DMS153 treated with DMSO at 0.1 percent for 48 hours (cell line): ENCODE measurements at regions not wholly inside any gene's neighbourhood (a gene's known extent, or its start where the extent isn't known, plus 50 kb on each side); places are given as distances from the start of the nearest gene placed in this dataset.
A peak's percentile ranks its signal among the peaks of the same experiment; 100 is the strongest.
"Not testable (repeated sequence)": the region's sequence is repeated elsewhere in the genome, so short reads cannot be mapped to it uniquely, and the experiment has no call there.

Source experiments
- DNase-seq: peaks from one replicate; lab custom pipeline; 2025; ENCODE audit not compliant: unreplicated experiment; lab: John Stamatoyannopoulos, UW

- no peak for DNase-seq
These were observed 490.9 kb upstream of the TBL1XR1 start for GRCh38 chr3:177688152-177688551.

GRCh38 chr3:177689077-177689476, 491.8 kb upstream of the TBL1XR1 start:
- no peak for DNase-seq

GRCh38 chr3:177689869-177690268, 492.6 kb upstream of the TBL1XR1 start:
- DNase-seq = no peak

GRCh38 chr3:177690306-177690705, 493.0 kb upstream of the TBL1XR1 start:
- no peak for DNase-seq

GRCh38 chr3:177692304-177692975, 495.2 kb upstream of the TBL1XR1 start:
- DNase-seq = no peak

GRCh38 chr3:177693616-177694264, 496.5 kb upstream of the TBL1XR1 start:
- DNase-seq = no peak

GRCh38 chr3:177694316-177694715, 497.0 kb upstream of the TBL1XR1 start:
- no peak for DNase-seq

GRCh38 chr3:177694951-177695350, 497.7 kb upstream of the TBL1XR1 start:
- DNase-seq = no peak

GRCh38 chr3:177700117-177700516, 502.8 kb upstream of the TBL1XR1 start:
- no peak for DNase-seq

- DNase-seq = no peak
These were observed 506.5 kb upstream of the TBL1XR1 start for GRCh38 chr3:177703788-177704187.

GRCh38 chr3:177705976-177706823, 508.9 kb upstream of the TBL1XR1 start:
- DNase-seq = no peak

- not testable (repeated sequence) for DNase-seq
These were observed 512.2 kb upstream of the TBL1XR1 start for GRCh38 chr3:177709470-177709869.

GRCh38 chr3:177710506-177710905, 513.2 kb upstream of the TBL1XR1 start:
- no peak for DNase-seq

GRCh38 chr3:177711637-177712036, 514.4 kb upstream of the TBL1XR1 start:
- DNase-seq = no peak

- no peak for DNase-seq
These were observed 516.9 kb upstream of the TBL1XR1 start for GRCh38 chr3:177713928-177714900.

GRCh38 chr3:177714945-177715344, 517.7 kb upstream of the TBL1XR1 start:
- DNase-seq = no peak

- DNase-seq = peak; percentile 88
These were observed 518.7 kb upstream of the TBL1XR1 start for GRCh38 chr3:177715980-177716379.

GRCh38 chr3:177720927-177721326, 523.6 kb upstream of the TBL1XR1 start:
- not testable (repeated sequence) for DNase-seq

GRCh38 chr3:177721864-177722785, 524.8 kb upstream of the TBL1XR1 start:
- peak; percentile 16 for DNase-seq
